Neural cell (in vitro differentiated cells): ENCODE measurements at regions not wholly inside any gene's neighbourhood (a gene's known extent, or its start where the extent isn't known, plus 50 kb on each side); places are given as distances from the start of the nearest gene placed in this dataset.

ENCODE experiments used
- EZH2 ChIP-seq: fragments of 200-600, 300-800 bp; shearing (Covaris generic), sonication (generic); IDR thresholded peaks from 2 replicates; pipeline ENCODE4 v1.6.1; 2014; ENCODE audit warnings: antibody characterized with exemption, low read length, borderline replicate concordance, mild to moderate bottlenecking; ENCODE audit not compliant: insufficient read depth, poor library complexity, severe bottlenecking
- POLR2AphosphoS5 ChIP-seq: IDR thresholded peaks from 2 replicates; pipeline ENCODE4 v1.6.1; 2012
- TAF1 ChIP-seq: IDR thresholded peaks from 2 replicates; pipeline ENCODE4 v1.6.1; 2012; ENCODE audit warnings: low read depth
- TF ChIP-seq, protein P1 (sequence below): fragments of 450-650 bp; IDR thresholded peaks from 2 replicates; pipeline ENCODE4 v1.5.1; 2014; ENCODE audit warnings: antibody characterized with exemption, mild to moderate bottlenecking, moderate library complexity; ENCODE audit not compliant: poor library complexity, severe bottlenecking
- TF ChIP-seq, protein P2 (sequence below): IDR thresholded peaks from 2 replicates; pipeline ENCODE4 v1.6.1; 2012; ENCODE audit warnings: borderline replicate concordance

DNA sequence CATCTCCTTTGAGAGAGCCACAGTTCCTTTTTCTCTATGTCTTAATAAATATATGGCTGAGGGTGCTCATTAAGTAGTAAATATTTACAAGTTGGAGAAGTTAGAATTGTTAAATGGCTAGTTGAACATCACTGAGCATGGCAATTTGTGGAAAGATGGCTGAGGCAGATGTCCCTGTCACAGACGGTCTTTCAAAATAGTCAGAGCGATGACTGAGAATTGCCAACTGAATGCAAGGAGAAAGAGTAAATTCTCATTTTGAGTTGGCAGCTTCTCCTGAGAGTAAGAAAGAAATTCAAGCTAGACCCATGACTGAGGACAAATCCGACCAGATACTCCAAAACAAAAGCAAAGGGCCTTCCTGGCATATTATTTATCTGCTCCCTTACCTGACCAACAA lies 617.9 kb downstream of the KCTD16 start:
- TF ChIP-seq POLR2AphosphoS5 = no peak
- no peak for TF ChIP-seq EZH2
- TF ChIP-seq, protein P1, sequence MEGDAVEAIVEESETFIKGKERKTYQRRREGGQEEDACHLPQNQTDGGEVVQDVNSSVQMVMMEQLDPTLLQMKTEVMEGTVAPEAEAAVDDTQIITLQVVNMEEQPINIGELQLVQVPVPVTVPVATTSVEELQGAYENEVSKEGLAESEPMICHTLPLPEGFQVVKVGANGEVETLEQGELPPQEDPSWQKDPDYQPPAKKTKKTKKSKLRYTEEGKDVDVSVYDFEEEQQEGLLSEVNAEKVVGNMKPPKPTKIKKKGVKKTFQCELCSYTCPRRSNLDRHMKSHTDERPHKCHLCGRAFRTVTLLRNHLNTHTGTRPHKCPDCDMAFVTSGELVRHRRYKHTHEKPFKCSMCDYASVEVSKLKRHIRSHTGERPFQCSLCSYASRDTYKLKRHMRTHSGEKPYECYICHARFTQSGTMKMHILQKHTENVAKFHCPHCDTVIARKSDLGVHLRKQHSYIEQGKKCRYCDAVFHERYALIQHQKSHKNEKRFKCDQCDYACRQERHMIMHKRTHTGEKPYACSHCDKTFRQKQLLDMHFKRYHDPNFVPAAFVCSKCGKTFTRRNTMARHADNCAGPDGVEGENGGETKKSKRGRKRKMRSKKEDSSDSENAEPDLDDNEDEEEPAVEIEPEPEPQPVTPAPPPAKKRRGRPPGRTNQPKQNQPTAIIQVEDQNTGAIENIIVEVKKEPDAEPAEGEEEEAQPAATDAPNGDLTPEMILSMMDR = no peak
- TF ChIP-seq, protein P2, sequence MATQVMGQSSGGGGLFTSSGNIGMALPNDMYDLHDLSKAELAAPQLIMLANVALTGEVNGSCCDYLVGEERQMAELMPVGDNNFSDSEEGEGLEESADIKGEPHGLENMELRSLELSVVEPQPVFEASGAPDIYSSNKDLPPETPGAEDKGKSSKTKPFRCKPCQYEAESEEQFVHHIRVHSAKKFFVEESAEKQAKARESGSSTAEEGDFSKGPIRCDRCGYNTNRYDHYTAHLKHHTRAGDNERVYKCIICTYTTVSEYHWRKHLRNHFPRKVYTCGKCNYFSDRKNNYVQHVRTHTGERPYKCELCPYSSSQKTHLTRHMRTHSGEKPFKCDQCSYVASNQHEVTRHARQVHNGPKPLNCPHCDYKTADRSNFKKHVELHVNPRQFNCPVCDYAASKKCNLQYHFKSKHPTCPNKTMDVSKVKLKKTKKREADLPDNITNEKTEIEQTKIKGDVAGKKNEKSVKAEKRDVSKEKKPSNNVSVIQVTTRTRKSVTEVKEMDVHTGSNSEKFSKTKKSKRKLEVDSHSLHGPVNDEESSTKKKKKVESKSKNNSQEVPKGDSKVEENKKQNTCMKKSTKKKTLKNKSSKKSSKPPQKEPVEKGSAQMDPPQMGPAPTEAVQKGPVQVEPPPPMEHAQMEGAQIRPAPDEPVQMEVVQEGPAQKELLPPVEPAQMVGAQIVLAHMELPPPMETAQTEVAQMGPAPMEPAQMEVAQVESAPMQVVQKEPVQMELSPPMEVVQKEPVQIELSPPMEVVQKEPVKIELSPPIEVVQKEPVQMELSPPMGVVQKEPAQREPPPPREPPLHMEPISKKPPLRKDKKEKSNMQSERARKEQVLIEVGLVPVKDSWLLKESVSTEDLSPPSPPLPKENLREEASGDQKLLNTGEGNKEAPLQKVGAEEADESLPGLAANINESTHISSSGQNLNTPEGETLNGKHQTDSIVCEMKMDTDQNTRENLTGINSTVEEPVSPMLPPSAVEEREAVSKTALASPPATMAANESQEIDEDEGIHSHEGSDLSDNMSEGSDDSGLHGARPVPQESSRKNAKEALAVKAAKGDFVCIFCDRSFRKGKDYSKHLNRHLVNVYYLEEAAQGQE = no peak
- TF ChIP-seq TAF1 = no peak
